ENCODE measurements at regions not wholly inside any gene's neighbourhood (a gene's known extent, or its start where the extent isn't known, plus 50 kb on each side); places are given as distances from the start of the nearest gene placed in this dataset.

GRCh38 chr3:28022916-28023315 is 218.5 kb upstream of the CMC1 start:
- no peaks in the 10 kb centered on the region for H3K4me1 ChIP-seq

GRCh38 chr3:28028554-28028953 is 212.9 kb upstream of the CMC1 start:
- Histone ChIP-seq H3K36me3 (no peaks in the 10 kb centered on the region), H3K27me3 (no peaks in the 10 kb centered on the region), H3K9me3 (peaks cover 0 to 35% (median 0%) of the 10 kb centered on the region in 3 donors), H3K4me1 (no peaks in the 10 kb centered on the region), H3K4me3 (no peak overlapping the region), H3K27ac (no peak overlapping the region)
- 58 to 70% methylated on average over 3 to 4 of the region's 4 CpGs for WGBS, 2 donors (ENCODE audit: low coverage in 1 of 2)
- TF ChIP-seq POLR2AphosphoS5 (IDR thresholded peaks at IDR 0.05) (no peak), POLR2A (IDR thresholded peaks at IDR 0.05) (no peak), EP300 (IDR thresholded peaks at IDR 0.05) (no peak)
- TF ChIP-seq, protein P1, sequence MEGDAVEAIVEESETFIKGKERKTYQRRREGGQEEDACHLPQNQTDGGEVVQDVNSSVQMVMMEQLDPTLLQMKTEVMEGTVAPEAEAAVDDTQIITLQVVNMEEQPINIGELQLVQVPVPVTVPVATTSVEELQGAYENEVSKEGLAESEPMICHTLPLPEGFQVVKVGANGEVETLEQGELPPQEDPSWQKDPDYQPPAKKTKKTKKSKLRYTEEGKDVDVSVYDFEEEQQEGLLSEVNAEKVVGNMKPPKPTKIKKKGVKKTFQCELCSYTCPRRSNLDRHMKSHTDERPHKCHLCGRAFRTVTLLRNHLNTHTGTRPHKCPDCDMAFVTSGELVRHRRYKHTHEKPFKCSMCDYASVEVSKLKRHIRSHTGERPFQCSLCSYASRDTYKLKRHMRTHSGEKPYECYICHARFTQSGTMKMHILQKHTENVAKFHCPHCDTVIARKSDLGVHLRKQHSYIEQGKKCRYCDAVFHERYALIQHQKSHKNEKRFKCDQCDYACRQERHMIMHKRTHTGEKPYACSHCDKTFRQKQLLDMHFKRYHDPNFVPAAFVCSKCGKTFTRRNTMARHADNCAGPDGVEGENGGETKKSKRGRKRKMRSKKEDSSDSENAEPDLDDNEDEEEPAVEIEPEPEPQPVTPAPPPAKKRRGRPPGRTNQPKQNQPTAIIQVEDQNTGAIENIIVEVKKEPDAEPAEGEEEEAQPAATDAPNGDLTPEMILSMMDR (IDR thresholded peaks at IDR 0.05): no peak
- no peak for ATAC-seq

More at GRCh38 chr3:28022916-28023315, 218.5 kb upstream of the CMC1 start:
- H3K36me3 ChIP-seq: no peaks in the 10 kb centered on the region
- no peak for TF ChIP-seq POLR2A (IDR thresholded peaks at IDR 0.05)
- no peak for TF ChIP-seq POLR2AphosphoS5 (IDR thresholded peaks at IDR 0.05)
- TF ChIP-seq, protein P1 (IDR thresholded peaks at IDR 0.05): no peak
- no peaks in the 10 kb centered on the region for H3K27me3 ChIP-seq
- no peak for ATAC-seq
- peaks cover 0 to 10% (median 0%) of the 10 kb centered on the region in 3 donors for H3K9me3 ChIP-seq
- no peak overlapping the region for H3K27ac ChIP-seq
- 51 to 60% methylated on average over 1 to 3 of the region's 3 CpGs for WGBS, 2 donors (ENCODE audit: low coverage in 1 of 2)
- H3K4me3 ChIP-seq: no peak overlapping the region

DNA sequence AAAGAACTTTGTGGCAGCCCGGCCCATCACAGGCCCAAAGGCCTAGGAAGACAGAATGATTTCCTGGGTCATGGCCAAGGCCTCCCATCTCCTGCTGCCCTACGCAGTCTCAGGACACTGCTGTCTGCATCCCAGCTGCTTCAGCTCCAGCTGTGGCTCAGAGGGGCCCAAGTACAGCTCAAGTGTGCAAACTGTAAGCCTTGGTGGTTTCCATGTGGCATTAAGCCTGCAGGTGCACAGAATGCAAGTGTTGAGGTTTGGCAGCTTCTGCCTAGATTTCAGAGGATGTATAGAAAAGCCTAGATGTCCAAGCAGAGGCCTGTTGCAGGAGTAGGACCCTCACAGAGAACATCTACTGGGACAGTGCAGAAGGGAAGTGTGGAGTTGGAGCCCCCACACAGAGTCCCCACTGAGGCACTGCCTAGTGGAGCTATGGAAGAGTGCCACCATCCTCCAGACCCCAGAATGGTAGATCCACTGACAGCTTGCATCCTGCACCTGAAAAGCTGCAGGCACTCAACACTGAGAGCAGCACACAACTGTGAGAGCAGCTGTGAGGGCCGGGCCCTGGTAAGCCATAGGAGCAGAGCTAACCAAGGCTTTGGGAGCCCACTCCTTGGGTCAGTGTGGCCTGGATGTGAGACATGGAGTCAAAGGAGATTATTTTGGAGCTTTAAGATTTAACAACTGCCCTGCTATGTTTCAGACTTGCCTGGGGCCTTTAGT is 208.2 kb upstream of the CMC1 start:
- ATAC-seq: no peak
- WGBS, 2 donors (ENCODE audit: low coverage in 1 of 2): 100% methylated on average over 1 of the region's 3 CpGs

GRCh38 chr3:28036599-28037575 is 204.5 kb upstream of the CMC1 start:
- Histone ChIP-seq H3K4me3 (no peak overlapping the region), H3K9me3 (peaks cover 0 to 22% (median 0%) of the 10 kb centered on the region in 3 donors), H3K4me1 (no peaks in the 10 kb centered on the region), H3K27me3 (no peaks in the 10 kb centered on the region), H3K36me3 (no peaks in the 10 kb centered on the region), H3K27ac (no peak overlapping the region)
- WGBS, 2 donors (ENCODE audit: low coverage in 1 of 2): 67 to 79% methylated on average over 4 of the region's 4 CpGs
- no peak for ATAC-seq
- TF ChIP-seq POLR2A (IDR thresholded peaks at IDR 0.05) (no peak), EP300 (IDR thresholded peaks at IDR 0.05) (no peak), POLR2AphosphoS5 (IDR thresholded peaks at IDR 0.05) (no peak)
- TF ChIP-seq, protein P1 (IDR thresholded peaks at IDR 0.05): no peak

More for the DNA sequence above, 208.2 kb upstream of the CMC1 start:
- Histone ChIP-seq H3K27me3 (no peaks in the 10 kb centered on the region), H3K27ac (no peak overlapping the region), H3K4me1 (no peaks in the 10 kb centered on the region), H3K4me3 (no peak overlapping the region), H3K9me3 (peaks cover 0 to 30% (median 0%) of the 10 kb centered on the region in 3 donors), H3K36me3 (no peaks in the 10 kb centered on the region)
- TF ChIP-seq POLR2A (IDR thresholded peaks at IDR 0.05): no peak
- TF ChIP-seq, protein P1 (IDR thresholded peaks at IDR 0.05): no peak
- TF ChIP-seq POLR2AphosphoS5 (IDR thresholded peaks at IDR 0.05): no peak
- no peak for TF ChIP-seq EP300 (IDR thresholded peaks at IDR 0.05)
